Activated T-cell treated with anti-CD3 and anti-CD28 coated beads, Interleukin-2, amount 50 U/mL, for 72 hours (primary cell): ENCODE measurements at regions not wholly inside any gene's neighbourhood (a gene's known extent, or its start where the extent isn't known, plus 50 kb on each side); places are given as distances from the start of the nearest gene placed in this dataset.

ENCODE experiments used
- ATAC-seq, 2 donors: fragments of 150-1000 bp; cut with Tn5 transposase; replicated peaks in 1 of 2; 2 replicates each; pipeline ENCODE4 v1.10.0; 2021; ENCODE audit warnings: moderate library complexity in 2 of 2, mild to moderate bottlenecking in 1 of 2
- DNase-seq, 2 donors: peaks; one replicate each; pipeline ENCODE4 v3.0.0; 2021 to 2022; ENCODE audit warnings: mixed read lengths in 1 of 2
- H3K27ac Mint-ChIP-seq: one replicate; pipeline ENCODE4 v1.8.0; 2022; ENCODE audit warnings: mild to moderate bottlenecking, moderate library complexity, mixed read lengths
- H3K27me3 Mint-ChIP-seq: one replicate; pipeline ENCODE4 v1.8.0; 2022; ENCODE audit warnings: low read depth, mixed read lengths
- H3K36me3 Mint-ChIP-seq, 2 donors: one replicate each; pipeline ENCODE4 v1.8.0; 2022; ENCODE audit warnings: mixed read lengths in 2 of 2, mild to moderate bottlenecking in 1 of 2; ENCODE audit not compliant: insufficient read depth in 2 of 2
- H3K4me1 Mint-ChIP-seq: one replicate; pipeline ENCODE4 v1.8.0; 2022; ENCODE audit warnings: low read depth, mixed read lengths
- H3K4me3 Mint-ChIP-seq, 2 donors: one replicate each; pipeline ENCODE4 v1.8.0; 2022; ENCODE audit warnings: mild to moderate bottlenecking in 2 of 2, mixed read lengths in 2 of 2, moderate library complexity in 2 of 2
- H3K9me3 Mint-ChIP-seq, 2 donors: one replicate each; pipeline ENCODE4 v1.8.0; 2022; ENCODE audit warnings: mixed read lengths in 2 of 2

DNA sequence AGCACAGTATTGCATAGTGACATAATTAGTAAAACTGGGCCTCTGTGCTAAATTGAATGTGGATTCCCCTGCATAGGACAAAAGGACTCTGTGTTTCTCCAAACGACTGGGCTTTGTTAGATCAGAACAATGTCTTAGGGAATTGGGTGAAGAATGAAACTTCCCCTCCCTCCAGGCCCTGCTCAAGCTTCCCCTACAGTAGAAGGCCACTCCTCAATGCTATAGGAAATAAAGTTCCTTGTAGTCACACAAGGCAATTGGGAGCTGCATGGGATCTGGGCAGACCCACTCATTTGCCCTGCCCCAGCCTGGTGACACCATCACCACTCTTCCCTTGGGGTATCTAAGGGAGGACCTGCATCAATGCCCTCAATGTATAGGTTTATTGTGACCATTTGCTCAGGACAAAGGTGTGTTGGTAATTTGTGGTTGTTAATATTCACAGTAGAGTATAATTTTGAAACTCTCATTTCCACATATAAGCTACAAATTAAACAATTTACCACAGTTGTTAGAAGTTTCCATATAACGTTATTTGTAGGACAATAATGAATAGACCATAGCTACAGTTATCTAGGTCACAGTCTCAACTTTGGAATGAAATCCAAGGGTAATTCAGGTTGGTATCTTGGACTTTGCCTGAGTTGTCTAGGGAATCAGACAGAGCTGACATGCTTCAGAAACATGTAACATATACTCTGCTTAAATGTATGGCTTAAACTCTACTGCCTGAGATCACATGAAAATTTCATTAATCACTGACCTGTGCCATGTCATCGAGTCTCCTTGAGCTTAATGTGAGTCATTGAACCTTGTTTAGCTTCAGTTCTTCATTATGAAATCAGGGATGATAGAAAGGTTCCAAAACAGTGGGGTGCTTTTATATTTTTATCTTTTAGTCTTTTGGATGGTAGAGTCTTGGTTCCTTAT is 64.8 kb upstream of the DARS1 start:
- Mint-ChIP-seq H3K36me3 (peaks cover 2 to 5% of the 10 kb centered on the region in 2 donors), H3K27me3 (no peaks in the 10 kb centered on the region), H3K9me3 (peaks cover 3 to 6% of the 10 kb centered on the region in 2 donors), H3K4me1 (peaks cover 87% of the 10 kb centered on the region), H3K27ac (peak overlapping the region; percentile 99), H3K4me3 (peak overlapping the region; percentile 44 to 88)
- ATAC-seq (no peak), DNase-seq (no peak)

- no peak for DNase-seq
- peak overlapping the region; percentile 99 for H3K27ac Mint-ChIP-seq
- ATAC-seq: peak; percentile 22 to 32
- H3K4me3 Mint-ChIP-seq: peak overlapping the region; percentile 56 to 88
- H3K4me1 Mint-ChIP-seq: peaks cover 86% of the 10 kb centered on the region
- peaks cover 4 to 11% of the 10 kb centered on the region in 2 donors for H3K9me3 Mint-ChIP-seq
- no peaks in the 10 kb centered on the region for H3K27me3 Mint-ChIP-seq
- peaks cover 0 to 10% of the 10 kb centered on the region in 2 donors for H3K36me3 Mint-ChIP-seq
Observed at GRCh38 chr2:136049011-136049742, 63.8 kb upstream of the DARS1 start.

DNA sequence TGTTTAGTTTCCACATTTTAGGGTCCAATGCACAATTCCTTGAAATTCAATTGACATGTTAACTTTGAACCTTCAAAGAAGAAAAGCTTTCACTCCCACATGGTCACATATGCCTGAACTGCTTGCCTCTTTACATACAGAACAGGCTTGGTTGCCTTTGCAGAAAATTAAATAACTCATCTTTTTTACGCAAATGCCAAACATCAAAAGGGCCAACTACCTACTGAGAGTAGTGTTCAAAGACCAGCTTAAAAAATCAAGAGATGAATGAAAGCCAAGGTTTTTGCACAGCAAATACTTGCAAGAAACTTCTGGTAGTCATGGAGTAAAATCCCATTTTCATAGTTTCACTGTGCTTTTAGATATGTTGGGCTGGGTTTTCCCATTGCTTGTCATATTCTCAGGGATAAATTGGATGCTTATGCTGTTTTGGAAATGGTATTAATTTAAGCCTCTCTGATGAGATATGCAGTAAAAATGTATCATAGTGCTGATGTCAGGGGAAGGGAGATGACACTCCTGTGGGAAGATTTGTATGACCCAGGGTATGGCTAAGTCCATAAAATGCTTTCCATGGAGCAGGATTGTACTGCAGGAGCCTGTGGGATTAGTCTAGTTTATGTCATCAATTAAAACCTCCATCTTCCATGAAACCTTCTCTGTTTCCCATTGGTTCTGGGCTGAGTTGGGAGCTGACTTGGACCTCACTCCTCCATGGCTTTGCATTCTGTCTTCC is 60.6 kb upstream of the DARS1 start:
- Mint-ChIP-seq H3K4me1 (peaks cover 58% of the 10 kb centered on the region), H3K27ac (no peak overlapping the region), H3K4me3 (no peak overlapping the region), H3K27me3 (no peaks in the 10 kb centered on the region), H3K9me3 (peaks cover 4 to 9% of the 10 kb centered on the region in 2 donors), H3K36me3 (peaks cover 0 to 9% of the 10 kb centered on the region in 2 donors)
- no peak for DNase-seq
- no peak for ATAC-seq

DNA sequence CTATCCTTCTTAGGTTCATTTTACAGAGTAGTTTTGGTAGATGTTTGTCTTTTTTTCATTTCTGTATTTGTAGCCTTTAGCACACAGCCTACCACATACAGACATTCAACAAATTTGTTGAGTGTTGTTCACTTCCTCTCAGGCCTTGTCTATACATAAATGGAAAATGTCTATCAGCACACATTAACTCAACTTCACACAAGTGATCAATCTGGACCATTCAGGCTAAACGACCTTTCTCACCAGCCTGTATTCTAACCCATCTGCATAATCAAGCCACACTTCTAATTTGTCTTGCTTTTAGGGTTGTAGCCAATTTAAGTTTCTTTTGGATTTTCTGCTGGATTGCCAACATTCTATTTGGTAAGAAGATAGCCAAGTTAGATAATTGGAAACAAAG is 59.9 kb upstream of the DARS1 start:
- no peak for ATAC-seq
- H3K27me3 Mint-ChIP-seq: no peaks in the 10 kb centered on the region
- peaks cover 0 to 8% of the 10 kb centered on the region in 2 donors for H3K36me3 Mint-ChIP-seq
- H3K27ac Mint-ChIP-seq: no peak overlapping the region
- peaks cover 51% of the 10 kb centered on the region for H3K4me1 Mint-ChIP-seq
- no peak for DNase-seq
- no peak overlapping the region for H3K4me3 Mint-ChIP-seq
- peaks cover 4 to 8% of the 10 kb centered on the region in 2 donors for H3K9me3 Mint-ChIP-seq
